Limb (tissue), 2 donors: ENCODE measurements at regions not wholly inside any gene's neighbourhood (a gene's known extent, or its start where the extent isn't known, plus 50 kb on each side); places are given as distances from the start of the nearest gene placed in this dataset.

Experiments
- DNase-seq, 2 donors: peaks; one replicate each; pipeline ENCODE4 v3.0.0-alpha.2; 2016; ENCODE audit errors: extremely low spot score in 2 of 2

DNA sequence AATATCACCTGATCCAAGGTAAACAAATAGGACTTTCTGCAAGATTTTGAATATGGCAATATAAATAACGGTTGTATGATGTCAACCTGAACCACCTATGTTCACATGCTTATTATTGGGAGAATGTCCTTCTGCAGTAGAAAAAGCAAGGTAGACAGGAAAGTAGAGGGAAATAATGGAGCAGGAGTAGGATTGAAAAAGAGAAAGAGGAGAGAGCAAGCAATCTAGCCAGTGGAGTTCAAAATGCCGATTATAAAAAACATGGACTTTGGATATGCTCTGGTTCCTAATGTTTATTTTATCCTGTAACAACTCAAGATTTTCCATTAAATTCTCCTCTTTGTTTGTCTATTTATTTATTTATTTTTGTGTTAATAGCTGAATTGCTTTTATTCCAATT lies 878.0 kb upstream of the KCND2 start:
- DNase-seq, result no peak

DNA sequence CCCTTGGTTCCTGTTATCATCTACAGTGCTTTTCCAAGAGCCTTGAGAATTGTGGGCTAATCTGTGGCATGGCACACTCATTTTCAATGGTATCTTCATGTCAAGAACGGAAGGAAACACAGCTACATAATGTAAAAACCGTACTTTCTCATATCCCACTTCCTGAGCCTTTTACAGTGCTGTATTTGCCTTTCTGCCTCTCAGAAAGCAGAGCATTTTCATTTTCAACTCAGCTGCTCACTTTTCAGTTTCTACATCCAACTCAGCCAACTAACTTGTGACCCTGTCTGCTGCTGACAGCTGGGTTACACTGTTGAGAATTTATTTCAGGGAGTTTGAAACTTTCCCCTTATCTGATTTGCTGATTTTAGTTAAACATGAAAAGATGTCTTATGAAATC lies 875.8 kb upstream of the KCND2 start:
- DNase-seq, result no peak

DNA sequence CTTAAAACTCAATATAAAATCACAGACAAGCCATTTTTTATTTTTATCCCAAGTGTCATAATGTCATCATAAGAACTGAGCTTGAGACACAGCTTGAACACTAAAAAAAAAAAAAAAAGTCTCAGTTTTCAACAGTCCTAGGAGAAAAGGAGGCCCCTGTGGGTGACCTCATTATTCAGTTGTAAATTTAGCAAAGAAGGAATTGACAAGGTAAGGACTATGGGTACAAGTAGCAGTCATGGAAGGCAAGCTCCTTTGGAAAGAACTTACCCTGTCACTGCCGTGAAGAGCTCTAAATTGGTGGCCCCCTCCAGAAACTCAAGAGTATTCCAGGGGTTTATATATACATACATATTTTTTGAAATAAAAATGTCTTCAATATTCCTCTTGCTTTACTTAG lies 864.4 kb upstream of the KCND2 start:
- no peak for DNase-seq

DNA sequence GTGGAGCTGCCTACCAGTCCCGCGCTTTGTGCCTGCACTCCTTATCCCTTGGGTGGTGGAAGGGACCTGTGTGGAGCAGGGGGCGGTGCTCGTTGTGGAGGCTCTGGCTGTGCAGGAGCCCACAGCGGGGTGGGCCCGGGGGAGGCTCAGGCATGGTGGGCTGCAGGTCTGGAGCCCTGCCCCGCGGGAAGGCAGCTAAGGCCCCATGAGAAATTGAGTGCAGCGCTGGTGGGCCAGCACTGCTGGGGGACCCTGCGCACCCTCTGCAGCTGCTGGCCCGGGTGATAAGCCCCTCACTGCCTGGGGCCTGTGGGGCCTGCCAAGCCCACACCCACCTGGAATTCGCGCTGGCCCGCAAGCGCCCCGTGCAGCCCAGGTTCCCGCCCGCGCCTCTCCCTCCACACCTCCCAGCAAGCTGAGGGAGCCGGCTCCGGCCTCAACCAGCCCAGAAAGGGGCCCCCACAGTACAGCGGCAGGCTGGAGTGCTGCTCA lies 859.6 kb upstream of the KCND2 start:
- no peak for DNase-seq

DNA sequence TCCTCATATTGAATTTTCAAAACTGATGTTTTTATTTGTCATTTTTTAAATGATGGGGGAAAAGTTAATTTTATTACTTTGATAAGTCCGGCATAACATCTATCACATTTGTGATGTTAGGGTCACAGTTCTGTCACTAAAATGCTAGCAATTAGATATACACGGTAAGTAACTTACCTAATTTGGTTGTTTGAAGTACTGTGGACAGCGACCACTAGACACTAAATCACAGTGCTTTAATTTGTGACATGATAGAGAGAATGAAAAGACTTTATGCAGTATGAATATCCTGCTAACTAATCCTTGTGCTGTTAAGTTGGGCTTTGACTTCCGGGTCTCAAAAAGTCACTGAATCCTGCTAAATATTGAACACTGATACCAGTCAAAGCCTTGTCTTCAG lies 857.3 kb upstream of the KCND2 start:
- DNase-seq, result no peak

DNA sequence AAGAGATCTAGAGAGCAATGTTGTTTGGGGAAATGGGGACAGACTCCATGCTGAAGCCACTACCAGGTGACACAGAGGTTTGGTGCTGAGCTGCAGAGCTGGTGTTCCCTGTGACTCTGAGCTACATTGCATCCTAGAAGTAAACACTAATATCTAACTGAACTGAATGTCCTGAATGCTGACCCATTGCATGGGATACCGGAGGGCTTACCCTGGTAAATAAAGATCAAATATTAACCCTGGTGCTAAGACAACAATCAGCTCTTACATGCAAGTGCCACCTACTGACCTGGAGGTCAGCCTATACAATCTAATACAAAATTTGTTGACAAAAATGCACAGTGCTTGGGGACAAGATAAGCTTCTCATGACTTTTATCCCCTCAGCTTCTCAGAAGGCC lies 851.3 kb upstream of the KCND2 start:
- DNase-seq, result no peak

DNA sequence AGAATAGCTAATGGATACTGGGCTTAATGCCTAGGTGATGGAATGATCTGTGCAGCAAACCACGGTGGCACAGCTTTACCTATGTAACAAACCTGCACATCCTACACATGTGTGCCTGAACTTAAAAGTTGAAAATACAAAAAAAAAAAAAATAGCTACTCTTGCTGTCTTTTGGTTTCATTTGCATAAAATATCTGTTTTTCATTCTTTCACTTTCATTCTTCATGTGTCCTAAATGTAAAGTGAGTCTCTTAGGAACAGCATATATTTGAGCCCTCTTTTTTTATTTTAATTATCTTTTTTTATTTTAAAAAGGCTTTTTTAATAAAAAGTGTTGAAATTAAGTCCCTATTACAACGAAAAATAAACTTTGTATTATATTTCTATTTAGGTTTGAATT lies 836.1 kb upstream of the KCND2 start:
- no peak for DNase-seq

DNA sequence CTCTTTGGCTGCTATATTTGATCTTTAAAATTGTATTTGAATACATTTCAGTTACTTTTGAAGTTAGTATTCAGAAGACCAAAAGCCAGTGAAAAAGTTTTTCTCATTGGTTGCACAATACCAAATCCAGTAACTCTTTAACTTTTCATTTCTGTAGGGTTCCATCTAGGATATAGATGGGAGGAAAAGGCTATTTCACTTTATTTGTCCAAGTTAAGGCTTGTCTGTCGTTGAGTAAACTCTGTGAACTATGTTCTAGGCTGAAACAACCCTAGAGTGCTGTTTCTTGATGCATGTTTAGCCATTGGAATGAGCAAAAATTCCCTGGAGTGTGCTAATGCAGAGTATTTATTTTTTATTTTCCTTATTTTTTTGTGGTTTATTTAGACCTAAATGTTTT lies 834.7 kb upstream of the KCND2 start:
- no peak for DNase-seq

DNA sequence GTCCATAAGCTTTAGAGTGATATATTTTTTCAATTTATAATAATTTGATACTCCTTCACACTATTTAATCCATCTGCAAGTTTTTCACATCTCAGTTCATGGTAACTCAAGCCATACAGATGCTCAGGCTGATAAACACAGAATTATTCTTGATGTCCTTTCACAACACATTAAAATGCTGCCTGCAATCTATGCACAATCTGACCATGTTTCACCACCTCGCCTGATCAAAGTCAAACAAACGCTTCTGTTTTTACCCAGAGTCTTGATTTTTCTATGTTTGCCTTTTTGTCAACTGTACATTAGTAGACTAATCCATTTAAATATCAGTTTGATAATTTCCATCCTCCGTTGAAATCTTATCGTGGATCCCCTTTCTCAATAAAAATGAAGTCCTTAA lies 833.8 kb upstream of the KCND2 start:
- DNase-seq, result no peak

DNA sequence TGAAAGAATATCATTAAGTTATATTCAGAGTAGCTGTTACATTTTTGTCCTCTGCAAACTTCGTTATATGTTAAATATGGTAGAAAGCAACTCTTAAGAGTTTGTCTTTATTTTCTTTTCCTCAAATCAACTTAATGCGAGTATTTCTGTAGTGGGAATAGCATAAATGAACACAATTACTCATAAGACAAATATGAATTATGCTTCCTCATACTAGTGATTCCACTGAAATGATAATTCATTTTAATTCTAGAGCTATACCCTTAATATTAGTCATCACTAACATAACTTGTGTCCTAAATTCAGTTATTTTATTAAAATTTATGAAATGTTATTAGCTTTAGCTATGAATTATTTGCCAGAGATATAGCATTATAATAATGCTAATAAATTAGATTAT lies 820.6 kb upstream of the KCND2 start:
- DNase-seq, result no peak

DNA sequence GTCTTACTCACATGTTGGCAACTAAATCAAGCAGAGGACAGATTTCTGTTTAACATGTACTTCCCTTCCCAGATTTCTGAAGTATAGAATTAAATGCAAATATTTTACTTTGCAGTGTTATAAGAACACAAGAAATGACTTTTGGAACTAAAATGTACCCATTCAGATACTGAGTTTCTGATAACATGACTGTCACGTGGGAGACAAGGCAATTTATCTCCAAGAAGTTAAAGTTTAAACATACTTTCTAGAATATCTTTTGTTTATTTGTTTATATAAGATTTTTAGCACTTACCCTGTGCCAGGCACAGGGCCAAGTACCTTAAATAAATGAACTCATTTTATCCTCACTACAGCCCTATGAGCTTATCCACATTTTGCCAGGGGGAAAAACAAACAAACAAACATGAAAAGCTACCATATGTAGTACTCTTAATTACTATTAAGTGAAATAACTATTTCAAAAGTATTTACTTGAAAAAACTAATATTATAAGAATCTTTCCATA lies 807.1 kb upstream of the KCND2 start:
- no peak for DNase-seq

DNA sequence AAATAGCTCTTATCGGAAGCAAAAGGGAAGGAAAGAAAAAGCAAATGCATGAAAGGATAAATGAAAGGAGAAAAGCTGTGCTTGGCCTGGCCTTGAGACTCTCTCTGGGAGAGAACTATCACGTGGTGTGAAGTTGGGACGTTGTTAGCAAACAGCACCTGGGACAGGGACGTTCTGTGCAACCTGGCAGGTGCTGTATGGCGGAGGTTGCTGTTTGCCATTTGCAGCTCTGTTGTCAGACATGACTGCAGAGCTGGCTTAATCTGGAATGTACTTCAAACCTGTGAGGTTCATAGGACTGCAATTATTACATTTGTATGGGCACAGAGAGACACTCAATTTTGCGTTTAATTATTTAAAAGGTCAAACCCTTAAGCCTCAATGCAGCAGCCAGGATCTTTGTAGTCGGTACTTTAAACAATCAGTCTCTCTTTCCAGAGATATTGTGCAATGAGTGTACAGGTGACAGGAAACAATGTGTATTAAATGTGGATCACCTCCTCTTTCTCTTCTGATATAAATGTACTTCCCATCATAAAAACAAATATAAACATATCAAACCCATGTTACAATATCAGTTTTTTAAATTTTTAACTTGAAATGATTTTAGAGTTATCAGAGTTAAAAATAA lies 800.5 kb upstream of the KCND2 start:
- no peak for DNase-seq

DNA sequence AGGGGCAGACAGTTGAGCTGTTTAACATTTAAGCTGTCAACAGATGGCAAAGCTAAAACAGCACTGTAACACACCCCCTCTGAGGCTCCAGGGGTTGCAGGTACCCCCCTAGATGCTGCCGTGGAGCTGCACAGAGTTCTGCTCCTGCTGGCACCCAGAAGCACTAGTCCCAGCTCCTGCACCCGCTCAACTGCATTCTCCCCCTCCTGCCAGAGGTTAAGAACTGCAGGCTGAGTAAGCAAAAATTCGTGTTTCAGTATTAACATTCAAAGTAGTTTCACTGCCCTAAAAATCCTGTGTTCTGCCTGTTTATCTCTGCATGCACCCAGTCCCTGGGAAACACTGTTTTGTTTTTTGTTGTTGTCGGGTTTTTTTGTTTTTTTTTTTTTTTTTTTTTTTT lies 790.8 kb upstream of the KCND2 start:
- no peak for DNase-seq

DNA sequence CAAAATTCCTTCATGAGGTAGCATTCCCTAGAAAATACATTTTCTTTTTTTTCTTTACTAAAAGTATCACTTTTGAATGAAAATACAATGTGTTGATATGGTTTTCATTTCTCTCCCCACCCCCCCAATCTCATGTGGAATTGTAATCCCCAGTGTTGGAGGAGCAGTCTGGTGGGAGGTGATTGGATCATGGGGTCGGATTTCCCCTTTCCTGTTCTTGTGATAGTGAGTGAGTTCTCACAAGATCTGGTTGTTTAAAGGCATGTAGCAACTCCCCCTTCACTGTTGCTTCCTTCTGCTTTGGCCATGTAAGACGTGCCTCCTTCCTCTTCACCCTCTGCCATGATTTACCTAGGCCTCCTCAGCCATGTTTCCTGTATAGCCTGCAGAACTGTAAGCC lies 790.3 kb upstream of the KCND2 start:
- DNase-seq, result no peak

DNA sequence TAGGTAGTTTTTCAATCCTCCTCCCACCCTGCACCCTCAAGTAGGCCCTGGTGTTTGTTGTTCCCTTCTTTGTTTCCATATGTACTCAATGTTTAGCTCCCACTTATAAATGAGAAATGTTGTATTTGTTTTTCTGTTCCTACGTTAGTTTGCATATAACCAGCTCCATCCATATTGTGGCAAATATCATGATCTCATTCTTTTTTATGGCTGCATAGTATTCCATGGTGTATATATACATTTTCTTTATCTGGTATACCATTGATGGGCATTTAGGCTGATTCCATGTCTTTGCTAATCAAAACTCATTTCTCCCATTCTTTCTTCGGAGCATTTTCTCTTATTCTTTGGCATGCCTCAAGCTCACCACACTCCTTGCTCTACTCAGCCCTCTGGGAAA lies 789.6 kb upstream of the KCND2 start:
- DNase-seq, result no peak

DNA sequence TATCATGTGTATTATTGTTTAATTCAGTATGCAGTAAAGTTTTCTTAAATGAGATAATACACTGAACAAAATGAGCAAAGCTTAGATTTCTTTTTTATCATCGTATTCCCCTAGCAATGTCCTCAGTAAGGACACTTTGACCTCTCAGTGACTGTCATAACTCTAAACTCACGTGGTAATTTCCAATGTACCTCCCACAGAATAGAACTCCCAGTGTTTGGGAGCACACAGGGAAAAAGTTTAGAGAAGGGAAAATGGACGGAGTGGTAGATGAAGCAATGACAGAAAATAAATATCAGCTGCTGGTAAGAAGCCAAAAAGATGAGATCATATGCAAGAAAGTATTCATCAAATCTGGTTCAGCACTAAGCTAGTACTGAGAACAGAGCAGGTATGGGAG lies 758.6 kb upstream of the KCND2 start:
- no peak for DNase-seq

DNA sequence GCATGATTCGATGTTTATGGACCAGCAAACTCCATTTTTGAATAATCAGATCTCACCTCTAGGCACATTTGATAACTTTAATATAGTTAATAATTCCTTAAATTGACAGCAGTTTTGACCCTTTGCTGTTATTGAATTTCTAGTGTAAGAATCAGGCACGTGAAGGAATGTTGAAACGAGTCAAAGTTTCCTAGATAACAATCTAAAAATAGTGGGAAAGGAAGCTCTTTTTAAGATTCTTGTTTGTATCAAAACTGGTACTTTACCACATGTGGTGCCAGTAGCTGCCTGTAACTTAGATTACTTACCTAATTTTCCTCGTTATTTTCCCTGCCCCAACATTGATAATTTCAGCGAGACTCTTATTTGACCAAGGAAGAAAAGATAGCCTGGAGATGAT lies 757.8 kb upstream of the KCND2 start:
- DNase-seq, result no peak

DNA sequence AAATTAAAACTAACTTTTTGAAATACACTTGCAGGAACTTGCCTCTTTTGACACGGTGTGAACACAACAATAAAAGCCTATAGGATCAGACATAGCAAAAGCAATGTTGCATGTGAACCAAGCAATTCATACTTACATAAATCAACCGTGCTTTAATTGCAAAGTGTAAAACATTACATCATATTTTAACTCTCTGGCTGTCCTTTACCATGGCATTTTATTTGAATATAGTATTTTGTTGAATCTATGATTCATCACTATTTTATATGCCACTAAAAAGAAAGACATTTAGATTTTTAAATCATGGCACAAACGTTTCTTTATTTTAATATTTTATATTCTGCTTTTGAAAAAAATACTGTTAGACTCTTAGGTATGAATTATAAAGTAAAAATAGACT lies 757.0 kb upstream of the KCND2 start:
- no peak for DNase-seq

DNA sequence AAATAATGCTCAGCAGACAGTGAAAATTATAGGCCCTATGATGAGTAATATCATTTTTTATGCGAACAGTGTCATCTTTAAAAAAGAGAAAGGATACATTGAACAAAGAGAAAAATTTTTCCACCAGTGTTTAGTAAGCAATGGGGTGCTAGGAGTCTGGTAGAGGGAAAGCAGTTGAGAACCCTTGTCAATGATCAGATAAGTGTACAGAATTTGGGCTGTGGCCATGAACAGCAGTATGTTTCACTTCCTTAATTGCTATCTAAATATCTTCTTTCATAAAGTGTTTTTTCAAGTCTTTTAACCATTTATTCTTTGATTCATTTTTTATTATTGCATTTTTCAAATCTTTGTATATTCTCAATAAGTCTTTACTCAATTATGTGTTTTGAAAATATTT lies 750.7 kb upstream of the KCND2 start:
- DNase-seq, result no peak

DNA sequence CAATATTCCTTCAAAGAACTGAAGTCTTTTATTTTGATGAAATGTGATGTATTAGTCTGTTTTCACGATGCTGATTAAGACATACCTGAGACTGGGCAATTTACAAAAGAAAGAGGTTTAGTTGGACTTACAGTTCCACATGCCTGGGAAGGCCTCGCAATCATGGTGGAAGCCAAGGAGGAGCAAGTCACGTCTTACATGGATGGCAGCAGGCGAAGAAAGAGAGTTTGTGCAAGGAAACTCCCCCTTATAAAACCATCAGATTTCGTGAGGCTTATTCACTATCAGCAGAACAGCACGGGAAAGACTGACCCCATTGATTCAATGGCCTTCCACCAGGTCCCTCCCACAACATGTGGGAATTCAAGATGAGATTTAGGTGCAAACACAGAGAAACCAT lies 750.3 kb upstream of the KCND2 start:
- DNase-seq, result no peak

DNA sequence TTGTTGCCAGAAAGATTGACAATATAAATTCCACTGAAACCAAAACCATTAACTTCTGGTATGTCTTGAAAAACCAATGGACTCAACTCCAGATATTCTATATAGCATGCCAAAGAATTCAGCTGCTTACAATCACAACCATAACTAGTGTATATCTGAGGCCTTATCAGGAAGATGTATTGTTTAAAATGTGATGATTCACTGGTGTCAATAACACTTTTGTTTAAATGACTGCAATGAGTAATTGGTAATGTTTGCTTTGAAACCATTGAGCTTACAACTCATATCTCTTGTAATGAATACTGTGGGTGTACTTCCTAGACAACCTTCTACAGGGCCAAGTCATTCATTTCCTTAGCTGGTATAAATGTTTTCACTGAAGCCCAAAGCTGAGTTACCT lies 727.9 kb upstream of the KCND2 start:
- no peak for DNase-seq

DNA sequence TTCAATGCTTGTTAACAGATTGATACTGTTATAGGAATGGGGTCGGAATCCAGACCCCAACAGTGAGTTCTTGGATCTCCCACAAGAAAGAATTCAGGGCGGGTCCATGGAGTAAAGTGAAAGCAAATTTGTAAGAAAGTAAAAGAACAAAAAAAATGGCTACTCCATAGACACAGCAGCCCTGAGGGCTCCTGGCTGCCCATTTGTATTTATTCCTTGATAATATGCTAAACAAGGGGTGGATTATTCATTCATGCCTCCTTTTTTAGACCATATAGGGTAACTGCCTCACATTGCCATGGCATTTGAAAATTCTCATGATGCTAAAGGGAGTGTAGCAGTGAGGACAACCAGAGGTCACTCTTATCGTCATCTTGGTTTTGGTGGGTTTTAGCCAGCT lies 717.2 kb upstream of the KCND2 start:
- DNase-seq, result no peak

DNA sequence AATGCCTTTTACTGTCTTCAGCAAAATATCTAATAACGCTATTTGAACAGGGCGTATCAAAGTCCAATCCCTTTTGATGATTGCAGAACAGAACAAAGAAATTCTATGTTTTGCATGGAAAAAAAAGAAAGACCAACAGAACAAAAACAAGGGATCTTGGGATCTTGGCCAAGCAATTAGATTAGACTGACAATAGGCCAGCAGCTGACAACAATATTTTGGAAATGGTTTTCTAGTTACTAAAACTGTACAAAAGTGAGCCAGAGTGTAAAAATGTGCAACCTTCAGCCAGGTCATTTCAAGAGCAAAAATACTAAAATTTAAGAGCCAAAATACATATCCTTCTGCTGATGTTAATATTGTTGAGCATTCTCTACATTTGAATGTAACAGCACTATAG lies 716.5 kb upstream of the KCND2 start:
- DNase-seq, result no peak

DNA sequence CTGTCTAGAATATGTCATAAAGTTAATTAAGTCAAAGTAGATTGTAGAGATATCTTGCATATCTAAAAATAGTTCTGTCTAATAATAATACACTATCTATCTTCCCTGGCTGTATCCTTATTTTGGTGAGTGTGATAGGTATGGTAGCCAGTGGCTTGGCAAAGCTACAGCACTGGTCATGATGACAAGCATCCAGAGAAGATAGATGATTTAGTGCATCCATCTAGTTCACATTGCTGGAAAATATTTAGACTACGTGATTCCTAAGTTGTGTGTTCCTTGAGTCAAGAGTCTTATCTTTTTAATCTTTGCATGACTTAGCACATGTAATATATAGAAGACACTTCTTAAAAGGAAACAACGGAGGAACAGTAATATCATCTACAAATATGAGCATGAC lies 711.2 kb upstream of the KCND2 start:
- no peak for DNase-seq
